NT2/D1 (cell line): ENCODE measurements at regions not wholly inside any gene's neighbourhood (a gene's known extent, or its start where the extent isn't known, plus 50 kb on each side); places are given as distances from the start of the nearest gene placed in this dataset.

Source experiments
- DNase-seq: peaks from one replicate; pipeline ENCODE4 v3.0.0-alpha.2; 2011; ENCODE audit warnings: low read depth, low spot score
- H3K27me3 ChIP-seq: 2 replicates; pipeline ENCODE4 v1.6.0; 2011; ENCODE audit warnings: mild to moderate bottlenecking; ENCODE audit not compliant: insufficient read length, insufficient read depth
- H3K36me3 ChIP-seq: 2 replicates; pipeline ENCODE4 v1.6.1; 2011; ENCODE audit warnings: mild to moderate bottlenecking, low read length, mixed read lengths; ENCODE audit not compliant: insufficient read depth, insufficient read length
- H3K4me1 ChIP-seq: 2 replicates; pipeline ENCODE4 v1.5.1; 2011; ENCODE audit not compliant: insufficient read depth, insufficient read length
- H3K4me3 ChIP-seq: 2 replicates; pipeline ENCODE4 v1.5.1; 2011; ENCODE audit warnings: low read depth; ENCODE audit not compliant: insufficient read length
- H3K9ac ChIP-seq: 2 replicates; pipeline ENCODE4 v1.6.0; 2011; ENCODE audit warnings: low read depth; ENCODE audit not compliant: insufficient read length
- H3K9me3 ChIP-seq: 2 replicates; pipeline ENCODE4 v1.5.1; 2011; ENCODE audit warnings: mild to moderate bottlenecking, low read length; ENCODE audit not compliant: insufficient read depth
- SUZ12 ChIP-seq: IDR thresholded peaks from 2 replicates; pipeline ENCODE4 v1.6.1; 2011; ENCODE audit not compliant: insufficient read length, insufficient read depth; ENCODE audit errors: extremely low read depth
- YY1 ChIP-seq: IDR thresholded peaks from 2 replicates; pipeline ENCODE4 v1.6.1; 2011; ENCODE audit not compliant: insufficient read length, insufficient read depth
- ZNF274 ChIP-seq: IDR thresholded peaks from 2 replicates; pipeline ENCODE4 v1.6.1; 2011; ENCODE audit warnings: mild to moderate bottlenecking, low read depth, low read length

GRCh38 chr1:164918140-164918539 lies 359.2 kb downstream of the PBX1 start:
- no peak for DNase-seq

GRCh38 chr1:164914208-164914607 lies 355.2 kb downstream of the PBX1 start:
- Histone ChIP-seq H3K4me3 (no peak overlapping the region), H3K9me3 (no peaks in the 10 kb centered on the region), H3K4me1 (no peaks in the 10 kb centered on the region), H3K27me3 (no peaks in the 10 kb centered on the region), H3K36me3 (no peaks in the 10 kb centered on the region), H3K9ac (no peak overlapping the region)
- TF ChIP-seq SUZ12 (no peak), ZNF274 (no peak), YY1 (no peak)
- no peak for DNase-seq

More at GRCh38 chr1:164918140-164918539, 359.2 kb downstream of the PBX1 start:
- TF ChIP-seq ZNF274 (no peak), YY1 (no peak), SUZ12 (no peak)
- H3K4me3 ChIP-seq = no peak overlapping the region
- no peaks in the 10 kb centered on the region for H3K9me3 ChIP-seq
- H3K4me1 ChIP-seq = no peaks in the 10 kb centered on the region
- no peaks in the 10 kb centered on the region for H3K36me3 ChIP-seq
- H3K27me3 ChIP-seq = no peaks in the 10 kb centered on the region
- no peak overlapping the region for H3K9ac ChIP-seq

GRCh38 chr1:164912290-164912689 lies 353.3 kb downstream of the PBX1 start:
- no peak overlapping the region for H3K4me3 ChIP-seq
- H3K36me3 ChIP-seq = no peaks in the 10 kb centered on the region
- H3K27me3 ChIP-seq = no peaks in the 10 kb centered on the region
- no peak overlapping the region for H3K9ac ChIP-seq
- TF ChIP-seq YY1 = no peak
- TF ChIP-seq ZNF274 = no peak
- no peak for TF ChIP-seq SUZ12
- no peaks in the 10 kb centered on the region for H3K4me1 ChIP-seq
- DNase-seq = no peak
- no peaks in the 10 kb centered on the region for H3K9me3 ChIP-seq

- no peaks in the 10 kb centered on the region for H3K4me1 ChIP-seq
- H3K36me3 ChIP-seq = no peaks in the 10 kb centered on the region
- TF ChIP-seq SUZ12 (no peak), YY1 (no peak), ZNF274 (no peak)
- H3K27me3 ChIP-seq = no peaks in the 10 kb centered on the region
- H3K4me3 ChIP-seq = no peak overlapping the region
- H3K9ac ChIP-seq = no peak overlapping the region
- DNase-seq = no peak
- H3K9me3 ChIP-seq = no peaks in the 10 kb centered on the region
Observed at GRCh38 chr1:164910671-164911070, 351.7 kb downstream of the PBX1 start.

GRCh38 chr1:164907666-164908065 lies 348.7 kb downstream of the PBX1 start:
- no peak overlapping the region for H3K4me3 ChIP-seq
- TF ChIP-seq ZNF274 (no peak), YY1 (no peak), SUZ12 (no peak)
- no peak for DNase-seq
- H3K9ac ChIP-seq = no peak overlapping the region
- peaks cover 9% of the 10 kb centered on the region; the same call in 1 of the 2 replicates for H3K9me3 ChIP-seq
- no peaks in the 10 kb centered on the region for H3K27me3 ChIP-seq
- no peaks in the 10 kb centered on the region for H3K36me3 ChIP-seq
- no peaks in the 10 kb centered on the region for H3K4me1 ChIP-seq

- H3K27me3 ChIP-seq = no peaks in the 10 kb centered on the region
- peaks cover 9% of the 10 kb centered on the region; the same call in 1 of the 2 replicates for H3K9me3 ChIP-seq
- no peaks in the 10 kb centered on the region for H3K36me3 ChIP-seq
- H3K4me3 ChIP-seq = no peak overlapping the region
- TF ChIP-seq ZNF274 (no peak), YY1 (no peak), SUZ12 (no peak)
- no peak overlapping the region for H3K9ac ChIP-seq
- H3K4me1 ChIP-seq = no peaks in the 10 kb centered on the region
- no peak for DNase-seq
Observed at GRCh38 chr1:164905869-164906268, 346.9 kb downstream of the PBX1 start.

GRCh38 chr1:164902491-164902890 lies 343.5 kb downstream of the PBX1 start:
- no peaks in the 10 kb centered on the region for H3K27me3 ChIP-seq
- H3K9me3 ChIP-seq = peaks cover 9% of the 10 kb centered on the region; the same call in 1 of the 2 replicates
- H3K4me1 ChIP-seq = no peaks in the 10 kb centered on the region
- no peak overlapping the region for H3K9ac ChIP-seq
- TF ChIP-seq YY1 (no peak), ZNF274 (no peak), SUZ12 (no peak)
- DNase-seq = peak; percentile 60
- H3K4me3 ChIP-seq = no peak overlapping the region
- no peaks in the 10 kb centered on the region for H3K36me3 ChIP-seq
